ENCODE measurements at regions not wholly inside any gene's neighbourhood (a gene's known extent, or its start where the extent isn't known, plus 50 kb on each side); places are given as distances from the start of the nearest gene placed in this dataset.

- TF ChIP-seq CTCF (IDR thresholded peaks at IDR 0.05) (no peak), POLR2A (IDR thresholded peaks at IDR 0.05) (no peak)
These were observed 57.1 kb upstream of the MID1 start for GRCh38 chrX:10677490-10677889.
